K562 (cell line): ENCODE measurements at regions not wholly inside any gene's neighbourhood (a gene's known extent, or its start where the extent isn't known, plus 50 kb on each side); places are given as distances from the start of the nearest gene placed in this dataset.

Experiments
- ATAC-seq: fragments of 200-7000 bp; cut with Tn5 transposase; 3 replicates; pipeline ENCODE4 v1.9.1; 2020; ENCODE audit warnings: moderate library complexity
- BruUV-seq: library from RNA; stranded (reverse); fragments of 400-500 nt; replicated peaks from 2 replicates; lab custom pipeline; 2021; lab: Mats Ljungman, UMichigan
- CTCF ChIA-PET: fragments of 300-600 bp; formaldehyde crosslinking; extraction: SDS; loops from one replicate; lab custom pipeline; 2021; ENCODE audit warnings: low intra/inter-chr PET ratio; lab: Yijun Ruan, JAX
- POLR2A ChIA-PET: fragments of 300-600, 350-650 bp; sonication (Branson Sonifier 250); formaldehyde crosslinking; extraction: SDS; loops from one replicate; lab custom pipeline; 2021; ENCODE audit warnings: antibody characterized with exemption, inconsistent platforms; lab: Yijun Ruan, JAX
- DNase-seq, 4 experiments: peaks; one replicate each; pipeline versions ENCODE4 v3.0.0 to v3.0.0-alpha.2; 2011 to 2018; ENCODE audit warnings: low spot score in 3 of 4, mixed read lengths in 3 of 4; ENCODE audit errors: extremely low read depth in 1 of 4
- FAIRE-seq: peaks from 2 replicates; lab custom pipeline; 2011; peaks lifted over from hg19 to GRCh38; lab: Jason Lieb, UNC
- H2AFZ ChIP-seq: 2 replicates; pipeline ENCODE4 v1.6.0; 2011; ENCODE audit warnings: low read depth, low read length, control low read depth, inconsistent platforms
- H3K27ac ChIP-seq: fragments of 200-600 bp; 3 replicates; pipeline ENCODE4 v1.8.0; 2011; ENCODE audit warnings: low read depth, mild to moderate bottlenecking, control low read depth, inconsistent platforms, low read length, moderate library complexity, mixed read lengths; ENCODE audit errors: extremely low read depth
- H3K27me3 ChIP-seq, 2 experiments: fragments of 300-600 bp in 1 of 2; 2 replicates in 1 of 2; 3 replicates in 1 of 2; pipeline versions ENCODE4 v1.6.0 to v1.8.0; 2011; ENCODE audit warnings: inconsistent platforms in 2 of 2, low read length in 2 of 2, mild to moderate bottlenecking in 1 of 2, mixed read lengths in 1 of 2, moderate library complexity in 1 of 2; ENCODE audit not compliant: control insufficient read depth in 2 of 2, insufficient read depth in 2 of 2
- H3K36me3 ChIP-seq: fragments of 300-600 bp; 3 replicates; pipeline ENCODE4 v1.8.0; 2011; ENCODE audit warnings: mild to moderate bottlenecking, low read length, inconsistent platforms; ENCODE audit not compliant: control insufficient read depth, insufficient read depth
- H3K4me1 ChIP-seq, 2 experiments: fragments of 200-600 bp in 1 of 2; replicated peaks in 1 of 2; 2 replicates in 1 of 2; 3 replicates in 1 of 2; pipeline versions ENCODE4 v1.5.1 to v1.8.0; 2011; ENCODE audit warnings: inconsistent platforms in 2 of 2, low read length in 2 of 2, mild to moderate bottlenecking in 1 of 2, mixed read lengths in 1 of 2, moderate library complexity in 1 of 2; ENCODE audit not compliant: control insufficient read depth in 2 of 2, insufficient read depth in 2 of 2
- H3K4me2 ChIP-seq: 2 replicates; pipeline ENCODE4 v1.6.1; 2011; ENCODE audit warnings: low read length, control low read depth, inconsistent platforms, mixed read lengths; ENCODE audit not compliant: insufficient read depth
- H3K4me3 ChIP-seq: fragments of 200-600 bp; sonication (generic), shearing (Covaris generic); 2 replicates; pipeline ENCODE4 v1.5.1; 2016; ENCODE audit warnings: control low read depth, inconsistent platforms
- H3K79me2 ChIP-seq: fragments of 200-600 bp; 3 replicates; pipeline ENCODE4 v1.8.0; 2011; ENCODE audit warnings: low read length, inconsistent platforms; ENCODE audit not compliant: control insufficient read depth, insufficient read depth
- H3K9ac ChIP-seq, 2 experiments: 2 replicates each; pipeline versions ENCODE4 v1.6.0 to v1.6.1; 2011; ENCODE audit warnings: low read depth in 2 of 2, low read length in 2 of 2, control low read depth in 1 of 2, inconsistent platforms in 1 of 2, mild to moderate bottlenecking in 1 of 2, mixed read lengths in 1 of 2; ENCODE audit not compliant: insufficient read depth in 1 of 2
- H3K9me1 ChIP-seq: one replicate; pipeline ENCODE4 v1.6.0; 2011; ENCODE audit warnings: inconsistent platforms, mild to moderate bottlenecking, low read length, moderate library complexity; ENCODE audit not compliant: control insufficient read depth, insufficient read depth
- H3K9me3 ChIP-seq: replicated peaks from 2 replicates; pipeline ENCODE4 v1.5.1; 2011; ENCODE audit warnings: low read depth, low read length, inconsistent platforms; ENCODE audit not compliant: control insufficient read depth, insufficient read depth
- H4K20me1 ChIP-seq: replicated peaks from 2 replicates; pipeline ENCODE4 v1.6.1; 2011; ENCODE audit warnings: low read length, inconsistent platforms, mixed read lengths; ENCODE audit not compliant: control insufficient read depth, insufficient read depth
- ARID2 ChIP-seq: fragments of 450-650 bp; IDR thresholded peaks from 2 replicates; pipeline ENCODE4 v1.6.1; 2017; ENCODE audit warnings: antibody characterized with exemption, mild to moderate bottlenecking
- DACH1 ChIP-seq: fragments of 450-650 bp; IDR thresholded peaks from 2 replicates; pipeline ENCODE4 v1.6.1; 2018; ENCODE audit not compliant: partially characterized antibody
- FOXP1 ChIP-seq: sonication (generic); formaldehyde crosslinking; IDR thresholded peaks from 2 replicates; pipeline ENCODE4 v1.8.0; 2022; ENCODE audit warnings: mild to moderate bottlenecking, missing genetic modification reagents
- GABPB2 ChIP-seq: fragments of 250-450 bp; sonication (Bioruptor Pico); conservative IDR thresholded peaks from 2 replicates; pipeline ENCODE4 v1.5.1; 2021; ENCODE audit warnings: mild to moderate bottlenecking
- HCFC1 ChIP-seq: IDR thresholded peaks from 2 replicates; pipeline ENCODE4 v1.6.1; 2012; ENCODE audit warnings: low read depth, low read length, improper control_type of control experiment
- KAT8 ChIP-seq: fragments of 450-650 bp; IDR thresholded peaks from 2 replicates; pipeline ENCODE4 v1.6.1; 2016; ENCODE audit warnings: low read depth, mild to moderate bottlenecking
- NCOA2 ChIP-seq, 2 experiments: fragments of 450-650 bp; IDR thresholded peaks; 2 replicates each; pipeline ENCODE4 v1.6.1; 2018; ENCODE audit warnings: mild to moderate bottlenecking in 2 of 2, moderate library complexity in 1 of 2; ENCODE audit not compliant: partially characterized antibody in 2 of 2
- RFX7 ChIP-seq: fragments of 250-450 bp; sonication (Bioruptor Pico); IDR thresholded peaks from 2 replicates; pipeline ENCODE4 v1.5.1; 2021; ENCODE audit warnings: mild to moderate bottlenecking
- SRSF1 ChIP-seq: fragments of 200-400 bp; formaldehyde crosslinking; IDR thresholded peaks from 2 replicates; pipeline ENCODE4 v1.6.1; 2017; ENCODE audit warnings: mild to moderate bottlenecking, low read depth, low read length, moderate library complexity
- TSC22D4 ChIP-seq: fragments of 450-650 bp; IDR thresholded peaks from 2 replicates; pipeline ENCODE4 v1.6.1; 2016; ENCODE audit warnings: missing genetic modification characterization, missing biosample characterization, control low read depth
- ZBED1 ChIP-seq: IDR thresholded peaks from 2 replicates; pipeline ENCODE4 v1.6.1; 2014
- ZKSCAN3 ChIP-seq: fragments of 250-450 bp; sonication (Bioruptor Pico); IDR thresholded peaks from 2 replicates; pipeline ENCODE4 v1.4.0; 2020
- ZNF121 ChIP-seq: sonication (generic); formaldehyde crosslinking; conservative IDR thresholded peaks from 2 replicates; pipeline ENCODE4 v1.8.0; 2022; ENCODE audit warnings: missing genetic modification reagents
- ZNF507 ChIP-seq: conservative IDR thresholded peaks from 2 replicates; pipeline ENCODE4 v1.6.1; 2017; ENCODE audit warnings: missing genetic modification characterization, missing compliant biosample characterization
- WGBS: fragments of 100-300 bp; shearing (Covaris generic); methylation state at CpG from one replicate; pipeline ENCODE4 v1.1.6; 2016; ENCODE audit warnings: low coverage, mixed read lengths; ENCODE audit not compliant: insufficient coverage; ENCODE audit errors: missing lambda C conversion rate; 5-methylcytosine and 5-hydroxymethylcytosine counted together
- in situ Hi-C: fragments of 300-500 bp; cut with MboI; formaldehyde crosslinking; loops from 4 replicates; pipeline ENCODE4 v1.15.0; 2018; ENCODE audit warnings: inconsistent platforms, mixed read lengths
- intact Hi-C: fragments of 100-400 bp; cut with micrococcal nuclease; formaldehyde crosslinking; loops from 2 replicates; pipeline ENCODE4 v1.14.2; 2022
- TF ChIP-seq, protein P1 (sequence below): fragments of 250-450 bp; sonication (Bioruptor Pico); IDR thresholded peaks from 2 replicates; pipeline ENCODE4 v1.5.0; 2021; ENCODE audit warnings: mild to moderate bottlenecking, moderate library complexity
- TF ChIP-seq, protein P2 (sequence below): fragments of 250-450 bp; sonication (Bioruptor Pico); IDR thresholded peaks from 2 replicates; pipeline ENCODE4 v1.5.0; 2021
- TF ChIP-seq, protein P3 (sequence below): fragments of 450-650 bp; IDR thresholded peaks from 2 replicates; pipeline ENCODE4 v1.6.1; 2017; ENCODE audit warnings: antibody characterized with exemption
- TF ChIP-seq, protein P4 (sequence below): IDR thresholded peaks from 2 replicates; pipeline ENCODE4 v1.6.1; 2014; ENCODE audit warnings: antibody characterized with exemption

DNA sequence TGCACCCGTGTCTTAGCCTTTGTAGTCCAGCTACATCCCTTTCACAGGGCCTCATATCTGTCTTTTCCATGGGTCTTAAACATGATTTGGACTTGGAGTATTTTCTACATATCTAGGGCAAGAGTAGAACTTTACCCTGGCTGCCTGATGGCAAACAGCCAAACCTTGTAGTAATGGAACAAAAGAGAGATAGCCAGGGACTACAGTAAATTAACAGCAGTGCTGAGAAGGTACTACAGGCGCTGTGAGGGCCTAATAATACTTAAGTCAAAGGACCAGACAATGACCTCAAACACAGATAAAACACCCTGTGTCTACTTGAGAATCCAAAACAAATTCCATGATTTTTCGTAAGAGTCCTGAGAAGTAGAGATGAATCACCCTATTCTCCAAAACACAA lies 111.0 kb upstream of the WDR17 start:
- no TSS peak for BruUV-seq
- H3K79me2 ChIP-seq = no peaks in the 10 kb centered on the region
- no peaks in the 10 kb centered on the region for H3K36me3 ChIP-seq
- ChIA-PET POLR2A (no interaction called here), CTCF (no interaction called here)
- no peak for FAIRE-seq
- H3K27ac ChIP-seq = no peak overlapping the region
- no peak for DNase-seq
- intact Hi-C loops (no loop called here), in situ Hi-C loops (loop anchor here (25.0 kb wide), 1 partner anchor 383 kb away; no protein-coding TSS in a partner anchor)
- H3K9ac ChIP-seq = no peak overlapping the region
- H3K4me1 ChIP-seq = no peaks in the 10 kb centered on the region
- no peaks in the 10 kb centered on the region for H4K20me1 ChIP-seq
- no peak overlapping the region for H2AFZ ChIP-seq
- 0% methylated on average over 3 of the region's 3 CpGs for WGBS
- no peak overlapping the region for H3K4me3 ChIP-seq
- H3K4me2 ChIP-seq = no peak overlapping the region
- TF ChIP-seq, protein P1, sequence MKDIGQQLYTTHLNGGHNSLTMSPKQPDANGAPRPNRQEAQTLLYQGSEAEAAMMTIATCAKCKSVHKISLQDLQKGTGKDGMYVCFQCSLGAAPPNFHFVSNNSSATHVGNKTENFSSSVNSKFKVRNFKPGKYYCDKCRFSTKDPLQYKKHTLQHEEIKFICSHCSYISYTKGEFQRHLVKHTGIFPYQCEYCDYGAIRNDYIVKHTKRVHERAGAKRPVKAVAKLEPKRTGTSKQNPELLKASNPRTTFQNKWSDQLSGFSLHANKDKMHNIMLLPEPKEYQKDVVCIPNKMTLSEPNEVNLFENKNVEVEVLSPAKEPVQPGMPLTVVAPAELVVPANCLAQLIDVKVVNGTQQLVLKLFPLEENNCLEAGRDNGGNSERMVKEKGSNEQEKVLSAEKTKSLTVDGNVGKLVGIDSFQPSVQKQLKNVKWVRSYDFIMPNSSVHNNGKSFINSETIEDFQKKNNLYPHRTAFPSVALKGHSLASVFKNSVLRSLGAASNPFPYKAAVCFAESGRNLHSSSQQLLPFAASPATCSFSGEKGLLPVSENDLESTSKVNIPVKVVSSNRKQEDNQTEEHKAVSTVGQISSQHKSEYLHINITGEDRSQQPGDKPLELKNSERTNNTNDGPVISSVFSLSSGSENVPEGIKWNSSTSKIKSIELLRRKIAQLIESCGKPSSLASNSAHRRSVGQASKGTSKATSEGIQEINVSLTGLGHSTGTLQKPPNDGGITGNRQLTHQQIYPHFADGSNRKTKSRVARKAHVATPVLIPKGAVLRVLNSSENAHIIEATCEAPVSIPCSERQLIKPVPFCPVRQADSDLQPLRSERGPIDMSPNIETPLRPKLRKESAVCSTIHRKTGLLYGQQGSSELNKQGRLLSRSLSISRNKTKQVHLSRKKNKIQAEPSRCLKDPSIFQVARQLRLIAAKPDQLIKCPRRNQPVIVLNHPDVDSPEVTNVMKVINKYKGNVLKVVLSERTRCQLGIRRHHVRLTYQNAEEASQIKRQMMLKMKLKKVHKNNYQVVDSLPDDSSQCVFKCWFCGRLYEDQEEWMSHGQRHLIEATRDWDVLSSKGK = no peak
- no peak for TF ChIP-seq TSC22D4 (tag)
- TF ChIP-seq HCFC1 = no peak
- TF ChIP-seq KAT8 = no peak
- TF ChIP-seq FOXP1 (CRISPR knock-in tag) = no peak
- TF ChIP-seq ZBED1 = no peak
- TF ChIP-seq, protein P2, sequence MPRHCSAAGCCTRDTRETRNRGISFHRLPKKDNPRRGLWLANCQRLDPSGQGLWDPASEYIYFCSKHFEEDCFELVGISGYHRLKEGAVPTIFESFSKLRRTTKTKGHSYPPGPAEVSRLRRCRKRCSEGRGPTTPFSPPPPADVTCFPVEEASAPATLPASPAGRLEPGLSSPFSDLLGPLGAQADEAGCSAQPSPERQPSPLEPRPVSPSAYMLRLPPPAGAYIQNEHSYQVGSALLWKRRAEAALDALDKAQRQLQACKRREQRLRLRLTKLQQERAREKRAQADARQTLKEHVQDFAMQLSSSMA (CRISPR knock-in tag) = no peak
- TF ChIP-seq, protein P3, sequence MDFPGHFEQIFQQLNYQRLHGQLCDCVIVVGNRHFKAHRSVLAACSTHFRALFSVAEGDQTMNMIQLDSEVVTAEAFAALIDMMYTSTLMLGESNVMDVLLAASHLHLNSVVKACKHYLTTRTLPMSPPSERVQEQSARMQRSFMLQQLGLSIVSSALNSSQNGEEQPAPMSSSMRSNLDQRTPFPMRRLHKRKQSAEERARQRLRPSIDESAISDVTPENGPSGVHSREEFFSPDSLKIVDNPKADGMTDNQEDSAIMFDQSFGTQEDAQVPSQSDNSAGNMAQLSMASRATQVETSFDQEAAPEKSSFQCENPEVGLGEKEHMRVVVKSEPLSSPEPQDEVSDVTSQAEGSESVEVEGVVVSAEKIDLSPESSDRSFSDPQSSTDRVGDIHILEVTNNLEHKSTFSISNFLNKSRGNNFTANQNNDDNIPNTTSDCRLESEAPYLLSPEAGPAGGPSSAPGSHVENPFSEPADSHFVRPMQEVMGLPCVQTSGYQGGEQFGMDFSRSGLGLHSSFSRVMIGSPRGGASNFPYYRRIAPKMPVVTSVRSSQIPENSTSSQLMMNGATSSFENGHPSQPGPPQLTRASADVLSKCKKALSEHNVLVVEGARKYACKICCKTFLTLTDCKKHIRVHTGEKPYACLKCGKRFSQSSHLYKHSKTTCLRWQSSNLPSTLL = no peak
- TF ChIP-seq, protein P4, sequence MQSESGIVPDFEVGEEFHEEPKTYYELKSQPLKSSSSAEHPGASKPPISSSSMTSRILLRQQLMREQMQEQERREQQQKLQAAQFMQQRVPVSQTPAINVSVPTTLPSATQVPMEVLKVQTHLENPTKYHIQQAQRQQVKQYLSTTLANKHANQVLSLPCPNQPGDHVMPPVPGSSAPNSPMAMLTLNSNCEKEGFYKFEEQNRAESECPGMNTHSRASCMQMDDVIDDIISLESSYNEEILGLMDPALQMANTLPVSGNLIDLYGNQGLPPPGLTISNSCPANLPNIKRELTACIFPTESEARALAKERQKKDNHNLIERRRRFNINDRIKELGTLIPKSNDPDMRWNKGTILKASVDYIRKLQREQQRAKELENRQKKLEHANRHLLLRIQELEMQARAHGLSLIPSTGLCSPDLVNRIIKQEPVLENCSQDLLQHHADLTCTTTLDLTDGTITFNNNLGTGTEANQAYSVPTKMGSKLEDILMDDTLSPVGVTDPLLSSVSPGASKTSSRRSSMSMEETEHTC = no peak
- no peak for TF ChIP-seq RFX7 (CRISPR knock-in tag)
- TF ChIP-seq ZNF121 (CRISPR knock-in tag) = no peak
- TF ChIP-seq DACH1 = no peak
- TF ChIP-seq SRSF1 = no peak
- no peak for TF ChIP-seq ZKSCAN3 (CRISPR knock-in tag)
- no peak for TF ChIP-seq NCOA2 (IDR thresholded peaks at IDR 0.05; ENCODE audit: partially characterized antibody in 2 of 2)
- no peak for TF ChIP-seq ARID2
- TF ChIP-seq ZNF507 (tag) = no peak
- no peak for TF ChIP-seq GABPB2 (CRISPR knock-in tag)
- no peak for ATAC-seq
- no peaks in the 10 kb centered on the region for H3K9me1 ChIP-seq
- H3K9me3 ChIP-seq = no peaks in the 10 kb centered on the region
- H3K27me3 ChIP-seq = no peaks in the 10 kb centered on the region
